ENCODE measurements at regions not wholly inside any gene's neighbourhood (a gene's known extent, or its start where the extent isn't known, plus 50 kb on each side); places are given as distances from the start of the nearest gene placed in this dataset.

- ChIA-PET POLR2A (no interaction called here), CTCF (no interaction called here)
- Mint-ChIP-seq H3K27ac (no peak overlapping the region), H3K27me3 (ENCODE audit: low read depth) (no peaks in the 10 kb centered on the region), H3K9me3 (ENCODE audit: insufficient read depth) (no peaks in the 10 kb centered on the region), H3K36me3 (ENCODE audit: low read depth) (no peaks in the 10 kb centered on the region), H3K4me3 (no peak overlapping the region), H3K4me1 (ENCODE audit: low read depth) (no peaks in the 10 kb centered on the region)
- ATAC-seq (no peak), DNase-seq (no peak)
Measured at GRCh38 chr9:73348471-73348870, 196.8 kb downstream of the ANXA1 start.

DNA sequence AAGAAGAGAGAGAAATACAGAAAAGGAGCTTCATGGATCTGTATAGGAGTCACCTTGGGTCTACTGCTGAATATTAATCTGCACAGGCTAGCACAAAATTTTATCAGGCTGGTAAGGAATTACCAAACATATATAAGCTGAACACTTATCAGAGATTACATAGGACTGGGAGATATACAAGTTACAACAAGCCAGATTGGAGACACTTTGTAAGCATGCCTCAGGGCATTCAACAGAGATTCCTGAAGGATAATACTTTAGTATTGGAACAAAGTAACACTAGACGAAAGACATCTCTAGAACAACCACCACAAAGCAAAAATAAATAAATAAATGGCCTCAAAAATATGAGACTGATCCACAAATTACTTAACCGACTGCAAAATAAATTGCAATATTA, 197.8 kb downstream of the ANXA1 start:
- DNase-seq = no peak
- no peak overlapping the region for H3K4me3 Mint-ChIP-seq

GRCh38 chr9:73357607-73358006, 205.9 kb downstream of the ANXA1 start:
- H3K27ac Mint-ChIP-seq = no peak overlapping the region
- DNase-seq (no peak), ATAC-seq (no peak)
- no peaks in the 10 kb centered on the region for H3K36me3 Mint-ChIP-seq (ENCODE audit: low read depth)
- H3K27me3 Mint-ChIP-seq (ENCODE audit: low read depth) = no peaks in the 10 kb centered on the region
- H3K4me1 Mint-ChIP-seq (ENCODE audit: low read depth) = no peaks in the 10 kb centered on the region
- H3K9me3 Mint-ChIP-seq (ENCODE audit: insufficient read depth) = no peaks in the 10 kb centered on the region
- no peak overlapping the region for H3K4me3 Mint-ChIP-seq
- CTCF ChIA-PET = no interaction called here
- POLR2A ChIA-PET = no interaction called here

More for the DNA sequence above, 197.8 kb downstream of the ANXA1 start:
- H3K4me1 Mint-ChIP-seq (ENCODE audit: low read depth) = no peaks in the 10 kb centered on the region
- no peaks in the 10 kb centered on the region for H3K9me3 Mint-ChIP-seq (ENCODE audit: insufficient read depth)
- ChIA-PET CTCF (no interaction called here), POLR2A (no interaction called here)
- no peaks in the 10 kb centered on the region for H3K27me3 Mint-ChIP-seq (ENCODE audit: low read depth)
- no peaks in the 10 kb centered on the region for H3K36me3 Mint-ChIP-seq (ENCODE audit: low read depth)
- ATAC-seq = no peak
- no peak overlapping the region for H3K27ac Mint-ChIP-seq

- H3K9me3 Mint-ChIP-seq (ENCODE audit: insufficient read depth) = no peaks in the 10 kb centered on the region
Measured at GRCh38 chr9:73370053-73370452, 218.4 kb downstream of the ANXA1 start.

DNA sequence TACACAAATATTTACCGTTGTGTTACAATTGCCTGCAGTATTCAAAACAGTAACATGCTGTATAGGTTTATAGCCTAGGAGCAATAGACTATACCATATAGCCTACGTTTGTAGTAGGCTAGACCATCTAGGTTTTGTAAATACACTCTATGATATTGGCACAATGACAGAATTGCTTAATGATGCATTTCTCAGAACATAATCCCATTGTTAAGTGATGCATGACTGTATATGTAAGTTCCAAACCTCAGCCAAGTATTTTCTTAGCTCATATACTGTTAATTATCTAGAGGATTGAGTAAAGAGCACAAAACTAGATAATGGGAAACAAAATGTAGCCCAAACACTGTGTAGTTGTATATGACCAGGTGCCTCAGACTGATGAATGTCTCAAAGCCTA, 220.1 kb downstream of the ANXA1 start:
- no peak overlapping the region for H3K4me3 Mint-ChIP-seq
- ATAC-seq = no peak
- H3K9me3 Mint-ChIP-seq (ENCODE audit: insufficient read depth) = no peaks in the 10 kb centered on the region
- ChIA-PET CTCF (no interaction called here), POLR2A (no interaction called here)
- DNase-seq = no peak
- H3K4me1 Mint-ChIP-seq (ENCODE audit: low read depth) = no peaks in the 10 kb centered on the region
- H3K27me3 Mint-ChIP-seq (ENCODE audit: low read depth) = no peaks in the 10 kb centered on the region
- H3K27ac Mint-ChIP-seq = no peak overlapping the region
- no peaks in the 10 kb centered on the region for H3K36me3 Mint-ChIP-seq (ENCODE audit: low read depth)

More at GRCh38 chr9:73370053-73370452, 218.4 kb downstream of the ANXA1 start:
- no peak for ATAC-seq
- POLR2A ChIA-PET = no interaction called here
- H3K4me1 Mint-ChIP-seq (ENCODE audit: low read depth) = no peaks in the 10 kb centered on the region
- DNase-seq = no peak
- no peak overlapping the region for H3K27ac Mint-ChIP-seq
- no peaks in the 10 kb centered on the region for H3K27me3 Mint-ChIP-seq (ENCODE audit: low read depth)
- H3K36me3 Mint-ChIP-seq (ENCODE audit: low read depth) = no peaks in the 10 kb centered on the region
- no peak overlapping the region for H3K4me3 Mint-ChIP-seq
- CTCF ChIA-PET = no interaction called here

DNA sequence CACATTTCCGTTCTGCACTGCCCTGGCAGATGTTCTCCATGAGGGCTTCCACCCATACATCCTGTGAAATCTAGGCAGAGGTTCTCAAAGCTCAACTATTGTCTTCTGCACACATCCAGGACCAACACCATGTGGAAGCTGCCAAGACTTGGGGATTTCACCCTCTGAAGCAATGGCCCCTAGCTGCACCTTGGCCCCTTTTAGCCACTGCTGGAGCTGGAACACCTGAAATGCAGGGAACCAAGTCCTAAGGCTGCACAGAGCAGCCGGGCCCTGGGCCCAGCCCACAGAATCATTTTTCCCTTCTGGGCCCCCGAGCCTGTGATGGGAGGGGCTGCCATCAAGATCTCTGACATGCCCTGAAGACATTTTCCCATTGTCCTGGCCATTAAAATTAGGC, 228.7 kb downstream of the ANXA1 start:
- no peaks in the 10 kb centered on the region for H3K27me3 Mint-ChIP-seq (ENCODE audit: low read depth)
- no peaks in the 10 kb centered on the region for H3K9me3 Mint-ChIP-seq (ENCODE audit: insufficient read depth)
- no peaks in the 10 kb centered on the region for H3K4me1 Mint-ChIP-seq (ENCODE audit: low read depth)
- no peak overlapping the region for H3K27ac Mint-ChIP-seq
- ATAC-seq (no peak), DNase-seq (no peak)
- no peaks in the 10 kb centered on the region for H3K36me3 Mint-ChIP-seq (ENCODE audit: low read depth)
- POLR2A ChIA-PET = no interaction called here
- CTCF ChIA-PET = no interaction called here
- H3K4me3 Mint-ChIP-seq = no peak overlapping the region

- Mint-ChIP-seq H3K36me3 (ENCODE audit: low read depth) (no peaks in the 10 kb centered on the region), H3K4me3 (no peak overlapping the region), H3K27me3 (ENCODE audit: low read depth) (no peaks in the 10 kb centered on the region), H3K4me1 (ENCODE audit: low read depth) (no peaks in the 10 kb centered on the region), H3K9me3 (ENCODE audit: insufficient read depth) (peaks cover 5% of the 10 kb centered on the region), H3K27ac (no peak overlapping the region)
- ChIA-PET POLR2A (no interaction called here), CTCF (no interaction called here)
- ATAC-seq = no peak
- no peak for DNase-seq
Measured at GRCh38 chr9:73402081-73403028, 250.7 kb downstream of the ANXA1 start.

DNA sequence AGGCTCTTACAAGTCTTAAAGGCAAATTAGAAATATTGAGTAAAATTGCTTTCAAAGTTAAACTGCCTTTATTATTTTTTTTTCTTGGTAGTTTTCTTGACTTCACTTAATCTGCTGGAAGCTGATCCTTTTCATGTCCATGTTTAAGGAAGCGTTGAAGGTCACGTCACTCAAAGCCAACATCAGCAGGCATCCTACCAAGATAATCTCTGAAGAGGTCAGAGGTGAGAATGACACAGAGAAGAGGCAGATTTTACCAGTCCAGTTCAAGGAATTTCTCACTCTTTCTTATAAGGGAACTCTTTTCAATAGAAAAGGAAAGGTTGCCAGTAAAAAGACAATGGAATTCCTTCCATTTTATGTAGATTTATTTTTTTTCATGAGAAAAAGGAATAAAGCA, 259.8 kb downstream of the ANXA1 start:
- no peaks in the 10 kb centered on the region for H3K36me3 Mint-ChIP-seq (ENCODE audit: low read depth)
- no peaks in the 10 kb centered on the region for H3K27me3 Mint-ChIP-seq (ENCODE audit: low read depth)
- no peak for ATAC-seq
- H3K4me1 Mint-ChIP-seq (ENCODE audit: low read depth) = no peaks in the 10 kb centered on the region
- H3K27ac Mint-ChIP-seq = no peak overlapping the region
- CTCF ChIA-PET = no interaction called here
- H3K9me3 Mint-ChIP-seq (ENCODE audit: insufficient read depth) = no peaks in the 10 kb centered on the region
- H3K4me3 Mint-ChIP-seq = no peak overlapping the region
- no peak for DNase-seq
- POLR2A ChIA-PET = interaction anchor here (0.6 kb wide), 1 partner anchor 89 kb away, joined by 3 read pairs; no protein-coding TSS in a partner anchor

DNA sequence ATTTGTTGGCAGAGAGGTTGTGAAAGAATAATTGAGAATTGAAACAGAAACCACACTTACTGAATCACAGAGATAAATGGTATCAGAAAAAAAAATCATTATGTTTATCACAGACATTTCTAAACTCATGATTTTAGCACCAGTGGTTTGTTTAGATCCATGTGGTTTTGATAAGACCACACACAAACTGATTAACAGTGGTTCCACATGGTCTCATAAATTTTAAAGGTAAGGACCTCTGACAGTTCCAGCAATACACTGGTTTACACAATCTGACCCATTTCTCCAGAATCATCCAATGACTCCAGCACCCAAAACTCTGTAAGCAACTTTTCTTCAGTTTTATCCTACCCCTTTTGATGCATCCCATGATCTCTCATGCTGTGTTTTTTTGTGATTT, 261.2 kb downstream of the ANXA1 start:
- POLR2A ChIA-PET = no interaction called here
- Mint-ChIP-seq H3K4me1 (ENCODE audit: low read depth) (no peaks in the 10 kb centered on the region), H3K27me3 (ENCODE audit: low read depth) (no peaks in the 10 kb centered on the region), H3K27ac (no peak overlapping the region), H3K4me3 (no peak overlapping the region), H3K9me3 (ENCODE audit: insufficient read depth) (no peaks in the 10 kb centered on the region), H3K36me3 (ENCODE audit: low read depth) (no peaks in the 10 kb centered on the region)
- ATAC-seq (no peak), DNase-seq (no peak)
- CTCF ChIA-PET = no interaction called here

DNA sequence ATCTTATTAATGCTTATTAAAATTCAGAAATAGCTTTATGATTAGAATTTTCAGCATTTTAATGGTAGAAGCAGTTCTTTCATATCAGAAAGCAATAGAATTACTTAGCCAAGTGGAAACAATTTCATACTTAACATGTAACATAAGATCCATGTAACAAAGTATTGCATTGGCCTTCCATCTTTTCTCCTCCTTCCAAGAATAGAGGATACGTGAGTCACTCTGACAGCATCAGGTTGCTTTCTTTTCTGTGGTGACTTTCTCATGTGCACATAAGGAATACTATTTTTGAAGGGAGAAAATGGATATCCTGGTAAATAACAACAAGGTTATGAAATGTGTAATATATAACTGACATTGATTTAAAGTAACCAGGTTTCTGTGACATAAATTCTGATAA, 272.2 kb downstream of the ANXA1 start:
- DNase-seq (no peak), ATAC-seq (no peak)
- ChIA-PET CTCF (no interaction called here), POLR2A (no interaction called here)
- no peaks in the 10 kb centered on the region for H3K27me3 Mint-ChIP-seq (ENCODE audit: low read depth)
- no peak overlapping the region for H3K4me3 Mint-ChIP-seq
- H3K36me3 Mint-ChIP-seq (ENCODE audit: low read depth) = no peaks in the 10 kb centered on the region
- H3K4me1 Mint-ChIP-seq (ENCODE audit: low read depth) = no peaks in the 10 kb centered on the region
- no peak overlapping the region for H3K27ac Mint-ChIP-seq
- H3K9me3 Mint-ChIP-seq (ENCODE audit: insufficient read depth) = no peaks in the 10 kb centered on the region

- no peaks in the 10 kb centered on the region for H3K4me1 Mint-ChIP-seq (ENCODE audit: low read depth)
- no peaks in the 10 kb centered on the region for H3K36me3 Mint-ChIP-seq (ENCODE audit: low read depth)
- no peaks in the 10 kb centered on the region for H3K9me3 Mint-ChIP-seq (ENCODE audit: insufficient read depth)
- DNase-seq = no peak
- no peaks in the 10 kb centered on the region for H3K27me3 Mint-ChIP-seq (ENCODE audit: low read depth)
- ATAC-seq = no peak
- ChIA-PET POLR2A (no interaction called here), CTCF (no interaction called here)
- no peak overlapping the region for H3K27ac Mint-ChIP-seq
- no peak overlapping the region for H3K4me3 Mint-ChIP-seq
Measured at GRCh38 chr9:73426269-73426668, 274.6 kb downstream of the ANXA1 start.

DNA sequence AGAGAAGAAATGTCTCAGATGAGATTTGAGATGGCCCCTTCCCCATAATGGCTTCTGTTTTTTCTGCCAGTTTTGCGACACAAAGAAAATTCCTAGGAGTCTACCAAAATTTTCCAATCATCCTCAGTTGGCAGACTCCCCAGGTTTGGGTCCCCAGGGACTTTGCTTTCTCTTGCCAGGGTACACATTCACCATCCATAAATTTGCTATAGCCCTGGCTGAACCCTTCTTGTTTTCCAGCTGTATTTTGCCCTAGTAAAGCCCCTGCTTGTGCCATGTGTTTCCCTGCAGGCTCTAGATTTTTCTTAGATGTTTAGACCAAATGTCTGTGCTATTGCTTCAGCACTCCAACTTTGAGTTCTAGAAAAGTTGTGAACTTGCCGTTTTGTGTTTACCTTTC, 283.2 kb downstream of the ANXA1 start:
- Mint-ChIP-seq H3K4me3 (no peak overlapping the region), H3K36me3 (ENCODE audit: low read depth) (no peaks in the 10 kb centered on the region), H3K27ac (no peak overlapping the region), H3K4me1 (ENCODE audit: low read depth) (no peaks in the 10 kb centered on the region), H3K27me3 (ENCODE audit: low read depth) (no peaks in the 10 kb centered on the region), H3K9me3 (ENCODE audit: insufficient read depth) (no peaks in the 10 kb centered on the region)
- ATAC-seq (no peak), DNase-seq (no peak)
- POLR2A ChIA-PET = no interaction called here
- CTCF ChIA-PET = no interaction called here

GRCh38 chr9:73437758-73438157, 286.1 kb downstream of the ANXA1 start:
- Mint-ChIP-seq H3K9me3 (ENCODE audit: insufficient read depth) (no peaks in the 10 kb centered on the region), H3K27ac (no peak overlapping the region), H3K4me1 (ENCODE audit: low read depth) (no peaks in the 10 kb centered on the region), H3K36me3 (ENCODE audit: low read depth) (no peaks in the 10 kb centered on the region), H3K27me3 (ENCODE audit: low read depth) (no peaks in the 10 kb centered on the region), H3K4me3 (no peak overlapping the region)
- POLR2A ChIA-PET = no interaction called here
- no peak for DNase-seq
- no peak for ATAC-seq
- CTCF ChIA-PET = no interaction called here
